Erythroblast (primary cell): ENCODE measurements at regions not wholly inside any gene's neighbourhood (a gene's known extent, or its start where the extent isn't known, plus 50 kb on each side); places are given as distances from the start of the nearest gene placed in this dataset.

Source experiments
- GATA1 ChIP-seq: IDR thresholded peaks from 2 replicates; pipeline ENCODE4 v1.6.1; 2011; ENCODE audit warnings: low read depth, mild to moderate bottlenecking, control low read depth, low read length, moderate library complexity
- POLR2A ChIP-seq: IDR thresholded peaks from 2 replicates; pipeline ENCODE4 v1.6.1; 2011; ENCODE audit warnings: mild to moderate bottlenecking, low read length

- TF ChIP-seq POLR2A (no peak), GATA1 (no peak)
These were observed 134.5 kb upstream of the MAGI3 start for GRCh38 chr1:113255720-113256347.
